ENCODE measurements at regions not wholly inside any gene's neighbourhood (a gene's known extent, or its start where the extent isn't known, plus 50 kb on each side); places are given as distances from the start of the nearest gene placed in this dataset.

- Histone ChIP-seq H3K4me1 (ENCODE audit: control insufficient read depth, extremely low read depth, insufficient read depth, low read length) (no peaks in the 10 kb centered on the region), H3K27me3 (ENCODE audit: control insufficient read depth, insufficient read depth, low read length) (no peaks in the 10 kb centered on the region), H3K9me3 (ENCODE audit: control insufficient read depth, insufficient read depth, low read depth, low read length) (no peaks in the 10 kb centered on the region), H4K20me1 (ENCODE audit: control insufficient read depth, extremely low read depth, insufficient read depth, low read length) (no peaks in the 10 kb centered on the region), H2AFZ (ENCODE audit: low read length) (no peak overlapping the region), H3K4me3 (replicated peaks in 1 of 4; ENCODE audit: control extremely low read depth in 1 of 4, insufficient read depth in 1 of 4, low read depth in 3 of 4, low read length in 4 of 4) (no peak overlapping the region), H3K36me3 (ENCODE audit: control insufficient read depth, insufficient read depth, low read length) (no peaks in the 10 kb centered on the region), H3K4me2 (ENCODE audit: extremely low read depth, insufficient read depth, low read length) (no peak overlapping the region), H3K79me2 (ENCODE audit: control insufficient read depth, insufficient read depth, low read length) (no peaks in the 10 kb centered on the region), H3K27ac (ENCODE audit: insufficient read depth, low read length) (no peak overlapping the region), H3K9ac (ENCODE audit: insufficient read depth, low read length) (no peak overlapping the region)
- no peak for DNase-seq (ENCODE audit: low read depth in 2 of 2)
- TF ChIP-seq CTCF (conservative IDR thresholded peaks at IDR 0.05 in 1 of 2, IDR thresholded peaks at IDR 0.05 in 1 of 2; ENCODE audit: low read depth in 1 of 2, low read length in 2 of 2) (no peak), EZH2 (IDR thresholded peaks at IDR 0.05; ENCODE audit: low read length, missing control alignments) (no peak)
Observed at GRCh38 chr4:140806163-140806562, 50.0 kb upstream of the TBC1D9 start.
